Heart right ventricle (tissue), 16 donors: ENCODE measurements at regions not wholly inside any gene's neighbourhood (a gene's known extent, or its start where the extent isn't known, plus 50 kb on each side); places are given as distances from the start of the nearest gene placed in this dataset.

Experiments
- ATAC-seq, 8 donors: fragments of 200-7000 bp; cut with Tn5 transposase; one replicate each; pipeline ENCODE4 v1.9.1; 2020; ENCODE audit warnings: mild to moderate bottlenecking in 8 of 8, moderate library complexity in 8 of 8, moderate number of reproducible peaks in 1 of 8
- DNase-seq, 2 donors: peaks; one replicate each; pipeline ENCODE4 v3.0.0-alpha.2; 2020
- H3K27ac ChIP-seq, 10 donors: fragments of 200-600 bp; sonication (generic) in 2 of 10; one replicate each; pipeline versions ENCODE4 v1.5.0 to v1.8.0; 2020 to 2022; ENCODE audit warnings: mild to moderate bottlenecking in 3 of 10
- H3K27me3 ChIP-seq, 7 donors: fragments of 200-600 bp; one replicate each; pipeline ENCODE4 v1.8.0; 2021 to 2022; ENCODE audit warnings: mild to moderate bottlenecking in 2 of 7
- H3K36me3 ChIP-seq, 9 donors: fragments of 200-600 bp; sonication (generic) in 1 of 9; one replicate each; pipeline versions ENCODE4 v1.5.0 to v1.8.0; 2020 to 2022; ENCODE audit warnings: mild to moderate bottlenecking in 2 of 9
- H3K4me1 ChIP-seq, 9 donors: fragments of 200-600 bp; sonication (generic) in 1 of 9; one replicate each; pipeline versions ENCODE4 v1.5.0 to v1.8.0; 2020 to 2022; ENCODE audit warnings: mild to moderate bottlenecking in 4 of 9
- H3K4me3 ChIP-seq, 10 donors: fragments of 200-600 bp; sonication (generic) in 2 of 10; one replicate each; pipeline versions ENCODE4 v1.5.0 to v1.8.0; 2020 to 2022; ENCODE audit warnings: mild to moderate bottlenecking in 7 of 10, moderate library complexity in 2 of 10
- H3K9me3 ChIP-seq, 11 donors: fragments of 200-600 bp in 10 of 11; sonication (generic) in 2 of 11; one replicate each; pipeline versions ENCODE4 v1.5.0 to v1.8.0; 2013 to 2022; ENCODE audit warnings: mild to moderate bottlenecking in 2 of 11, control low read depth in 1 of 11, moderate library complexity in 1 of 11
- WGBS, 2 donors: extraction: QIAGEN DNeasy Blood & Tissue Kit; methylation state at CpG; one replicate each; pipeline ENCODE4 v1.1.7; 2013; ENCODE audit warnings: inconsistent platforms in 1 of 2; 5-methylcytosine and 5-hydroxymethylcytosine counted together
- intact Hi-C, 10 donors: fragments of 100-400 bp; cut with DNase I; formaldehyde crosslinking; loops; one replicate each; pipeline versions ENCODE4 v1.11.1 to v1.14.2; 2022
- TF ChIP-seq, protein P1 (sequence below), 9 donors: fragments of 200-600 bp; sonication (generic) in 2 of 9; IDR thresholded peaks; one replicate each; pipeline versions ENCODE4 v1.5.0 to v1.8.0; 2021 to 2022; ENCODE audit warnings: antibody characterized with exemption in 9 of 9, mild to moderate bottlenecking in 5 of 9, moderate library complexity in 1 of 9
- donor health status: Arrhythmogenic right ventricular cardiomyopathy.
- donor health status: ischemic (EF 13 %, LVEDD 7.1; RV severe dilation, severe dysfunction).
- donor health status: healthy with polysubstance abuse.
- donor health status: DM: no; HTN: yes; CAD: no.
- donor health status: DM: no; HTN: no; CAD: no.
- donor health status: ischemic (EF 25% LVEDD 6.9; RV normal size, moderate dysfunction).
- donor health status: ischemic (EF 25% LVEDD 5.7; RV mildly dilated, moderate dysfunction).
- donor health status: healthy.
- donor health status: DM: yes; HTN: yes; CAD: no.
- donor health status: Ischemic cardiomyopathy.
- donor health status: ischemic (EF 35%, LVEDD 5.7; RV mildly dilated, moderate dysfunction).
- donor health status: nonischemic (EF 11% LVEDD 7.7; RV severe dilation, severe dysfunction).
- donor health status: DM: yes; HTN: yes; CAD: no.
- donor health status: PGD.
- donor health status: ischemic (EF 29% LVEDD 5.4; RV normal size, mild dysfunction).
- donor health status: nonischemic (EF 23%, LVEDD 6.1; RV moderate dilation, normal function).

DNA sequence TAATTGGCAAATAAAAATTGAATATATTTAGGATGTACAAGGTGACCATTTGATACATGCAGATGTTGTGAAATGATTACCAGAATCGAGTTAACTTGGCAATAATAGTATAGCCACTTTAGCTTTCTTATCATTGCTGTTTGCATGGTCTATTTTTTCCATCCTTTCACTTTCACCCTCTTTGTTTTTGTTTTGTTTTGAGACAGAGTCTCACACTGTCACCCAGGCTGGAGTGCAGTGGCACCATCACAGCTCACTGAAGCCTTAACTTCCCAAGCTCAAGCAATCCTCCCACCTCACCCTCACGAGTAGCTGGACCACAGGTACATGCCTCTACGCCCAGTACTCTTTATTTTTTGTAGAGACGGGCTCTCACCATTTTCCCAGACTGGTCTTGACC is 218.6 kb upstream of the ADGRL3 start:
- no peaks in the 10 kb centered on the region for H3K27me3 ChIP-seq
- TF ChIP-seq, protein P1, sequence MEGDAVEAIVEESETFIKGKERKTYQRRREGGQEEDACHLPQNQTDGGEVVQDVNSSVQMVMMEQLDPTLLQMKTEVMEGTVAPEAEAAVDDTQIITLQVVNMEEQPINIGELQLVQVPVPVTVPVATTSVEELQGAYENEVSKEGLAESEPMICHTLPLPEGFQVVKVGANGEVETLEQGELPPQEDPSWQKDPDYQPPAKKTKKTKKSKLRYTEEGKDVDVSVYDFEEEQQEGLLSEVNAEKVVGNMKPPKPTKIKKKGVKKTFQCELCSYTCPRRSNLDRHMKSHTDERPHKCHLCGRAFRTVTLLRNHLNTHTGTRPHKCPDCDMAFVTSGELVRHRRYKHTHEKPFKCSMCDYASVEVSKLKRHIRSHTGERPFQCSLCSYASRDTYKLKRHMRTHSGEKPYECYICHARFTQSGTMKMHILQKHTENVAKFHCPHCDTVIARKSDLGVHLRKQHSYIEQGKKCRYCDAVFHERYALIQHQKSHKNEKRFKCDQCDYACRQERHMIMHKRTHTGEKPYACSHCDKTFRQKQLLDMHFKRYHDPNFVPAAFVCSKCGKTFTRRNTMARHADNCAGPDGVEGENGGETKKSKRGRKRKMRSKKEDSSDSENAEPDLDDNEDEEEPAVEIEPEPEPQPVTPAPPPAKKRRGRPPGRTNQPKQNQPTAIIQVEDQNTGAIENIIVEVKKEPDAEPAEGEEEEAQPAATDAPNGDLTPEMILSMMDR (IDR thresholded peaks at IDR 0.05), result no peak
- intact Hi-C loops, result no loop called here
- no peak for DNase-seq
- no peaks in the 10 kb centered on the region for H3K36me3 ChIP-seq
- H3K9me3 ChIP-seq, result peaks cover 0 to 51% (median 5%) of the 10 kb centered on the region in 11 donors
- H3K27ac ChIP-seq, result no peak overlapping the region
- ATAC-seq, result no peak
- H3K4me3 ChIP-seq, result no peak overlapping the region
- WGBS, 2 donors, result 73 to 74% methylated on average over 4 of the region's 4 CpGs
- no peaks in the 10 kb centered on the region for H3K4me1 ChIP-seq

DNA sequence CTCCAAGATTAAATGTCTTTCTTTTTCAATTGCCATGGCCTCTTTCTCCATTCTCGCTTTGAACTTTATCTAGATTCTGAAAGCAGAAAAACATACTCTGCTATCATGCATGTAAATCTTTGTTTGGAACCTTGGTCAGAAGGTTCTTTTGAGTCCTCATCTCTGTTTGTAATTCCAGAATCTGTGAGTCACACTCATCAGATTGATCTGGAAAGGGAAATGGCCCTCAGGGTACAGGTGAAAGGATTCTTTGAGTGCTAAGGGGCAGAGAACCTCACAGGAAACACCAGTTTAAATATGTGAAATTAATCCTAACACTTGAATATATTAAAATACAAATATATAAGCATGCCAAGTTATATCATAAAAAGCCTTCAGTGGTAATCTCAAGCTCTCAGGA is 211.0 kb upstream of the ADGRL3 start:
- Histone ChIP-seq H3K36me3 (no peaks in the 10 kb centered on the region), H3K27me3 (no peaks in the 10 kb centered on the region), H3K9me3 (peaks cover 0 to 18% (median 2%) of the 10 kb centered on the region in 11 donors), H3K4me3 (no peak overlapping the region), H3K27ac (no peak overlapping the region), H3K4me1 (no peaks in the 10 kb centered on the region)
- intact Hi-C loops, result no loop called here
- DNase-seq (no peak), ATAC-seq (no peak)
- 85 to 88% methylated on average over 1 of the region's 1 CpG for WGBS, 2 donors
- TF ChIP-seq, protein P1 (IDR thresholded peaks at IDR 0.05), result no peak

DNA sequence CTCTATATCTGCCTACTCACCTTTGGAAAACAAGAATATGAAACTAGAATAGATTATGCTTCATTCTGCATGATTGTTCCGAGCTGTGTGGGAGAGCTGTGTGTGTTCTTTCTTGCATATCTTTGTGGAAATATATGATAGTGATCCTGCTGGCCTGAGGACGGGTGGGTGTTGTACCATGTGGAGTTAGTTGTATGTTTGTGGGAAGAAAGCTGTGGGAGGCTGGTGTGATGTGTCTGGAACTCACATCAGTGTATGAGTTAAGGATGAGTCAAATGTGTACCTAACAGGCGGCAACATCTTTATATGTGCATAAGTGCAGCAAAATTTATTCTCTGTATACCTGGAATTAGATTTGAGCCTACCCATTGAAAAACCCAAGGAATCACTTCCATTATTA is 208.1 kb upstream of the ADGRL3 start:
- Histone ChIP-seq H3K4me3 (no peak overlapping the region), H3K4me1 (no peaks in the 10 kb centered on the region), H3K9me3 (peaks cover 0 to 6% (median 0%) of the 10 kb centered on the region in 11 donors), H3K27ac (no peak overlapping the region), H3K36me3 (no peaks in the 10 kb centered on the region), H3K27me3 (no peaks in the 10 kb centered on the region)
- ATAC-seq (no peak), DNase-seq (no peak)
- intact Hi-C loops, result no loop called here
- TF ChIP-seq, protein P1 (IDR thresholded peaks at IDR 0.05), result no peak
- WGBS, 2 donors, result 74 to 82% methylated on average over 3 of the region's 3 CpGs

DNA sequence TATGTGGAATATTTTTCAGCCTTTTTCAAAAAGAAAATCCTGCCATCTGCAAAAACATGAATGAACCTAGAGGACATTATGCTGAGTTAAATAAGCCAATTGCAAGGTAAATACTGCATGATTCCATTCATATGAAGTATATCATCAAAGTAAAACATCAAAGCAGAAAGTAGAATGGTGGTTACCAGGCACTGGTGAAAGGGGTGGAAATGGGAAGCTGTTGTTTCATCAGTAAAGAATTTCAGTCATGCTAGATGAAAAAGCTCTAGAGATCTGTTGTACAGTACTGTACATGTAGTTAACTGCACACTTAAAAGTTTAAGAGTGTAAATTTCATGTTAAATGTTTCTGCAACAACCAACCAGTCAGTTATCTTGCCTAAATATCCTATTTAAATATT is 196.8 kb upstream of the ADGRL3 start:
- Histone ChIP-seq H3K27me3 (no peaks in the 10 kb centered on the region), H3K27ac (no peak overlapping the region), H3K4me3 (no peak overlapping the region), H3K36me3 (no peaks in the 10 kb centered on the region), H3K4me1 (no peaks in the 10 kb centered on the region), H3K9me3 (peaks cover 0 to 37% (median 10%) of the 10 kb centered on the region in 11 donors)
- TF ChIP-seq, protein P1 (IDR thresholded peaks at IDR 0.05), result no peak
- DNase-seq (no peak), ATAC-seq (no peak)
- intact Hi-C loops, result no loop called here
